ENCODE measurements at regions not wholly inside any gene's neighbourhood (a gene's known extent, or its start where the extent isn't known, plus 50 kb on each side); places are given as distances from the start of the nearest gene placed in this dataset.

- H3F3A ChIP-seq (replicated peaks; ENCODE audit: low read depth) = no peaks in the 10 kb centered on the region
- Mint-ChIP-seq H3K9me3 (no peaks in the 10 kb centered on the region; the same call in 2 of the 3 replicates), H3K4me3 (no peak overlapping the region), H3K27ac (no peak overlapping the region), H3K27me3 (ENCODE audit: insufficient read depth, low read depth, poor library complexity) (no peaks in the 10 kb centered on the region), H3K36me3 (ENCODE audit: low read depth) (no peaks in the 10 kb centered on the region), H3K4me1 (no peaks in the 10 kb centered on the region)
- H3K27me3 ChIP-seq (ENCODE audit: insufficient read depth) = no peaks in the 10 kb centered on the region
- ATAC-seq (no peak), DNase-seq (ENCODE audit: low spot score) (no peak)
- no peak overlapping the region for H3K4me2 ChIP-seq
- TF ChIP-seq ZNF114 (CRISPR knock-in tag; IDR thresholded peaks at IDR 0.05) (no peak), EZH2phosphoT487 (IDR thresholded peaks at IDR 0.05; ENCODE audit: unreplicated experiment) (no peak), CREB1 (CRISPR knock-in tag; IDR thresholded peaks at IDR 0.05; ENCODE audit: low read depth) (no peak), REST (IDR thresholded peaks at IDR 0.05; ENCODE audit: unreplicated experiment) (no peak), EZH2 (IDR thresholded peaks at IDR 0.05; ENCODE audit: low read depth, unreplicated experiment) (no peak), JUNB (IDR thresholded peaks at IDR 0.05; ENCODE audit: unreplicated experiment) (no peak), NANOG (IDR thresholded peaks at IDR 0.05; ENCODE audit: borderline replicate concordance) (no peak), ETS1 (IDR thresholded peaks at IDR 0.05) (no peak), STAT1 (IDR thresholded peaks at IDR 0.05; ENCODE audit: unreplicated experiment) (no peak), POLR2AphosphoS5 (IDR thresholded peaks at IDR 0.05; ENCODE audit: low read depth) (no peak), CTCF (conservative IDR thresholded peaks at IDR 0.05; ENCODE audit: low read depth in 2 of 2) (no peak), ZNF462 (CRISPR knock-in tag; IDR thresholded peaks at IDR 0.05) (no peak), ZNF331 (CRISPR knock-in tag; IDR thresholded peaks at IDR 0.05; ENCODE audit: low read depth) (no peak)
- no peak overlapping the region for H3K4me3 ChIP-seq
- H3K79me2 ChIP-seq (replicated peaks; ENCODE audit: insufficient read depth) = no peaks in the 10 kb centered on the region
- H3K9me2 ChIP-seq (ENCODE audit: insufficient read depth) = no peaks in the 10 kb centered on the region
- H3K36me3 ChIP-seq (ENCODE audit: insufficient read depth) = no peaks in the 10 kb centered on the region
- H3K4me1 ChIP-seq (ENCODE audit: insufficient read depth) = no peaks in the 10 kb centered on the region
- H3K27ac ChIP-seq (ENCODE audit: low read depth) = no peak overlapping the region
- no peak overlapping the region for H2AFZ ChIP-seq
- H4K20me1 ChIP-seq (replicated peaks; ENCODE audit: insufficient read depth) = no peaks in the 10 kb centered on the region
Observed at GRCh38 chr3:96264701-96265100, 549.7 kb upstream of the EPHA6 start.
